GM19324 (cell line): ENCODE measurements at regions not wholly inside any gene's neighbourhood (a gene's known extent, or its start where the extent isn't known, plus 50 kb on each side); places are given as distances from the start of the nearest gene placed in this dataset.

Experiments
- ATAC-seq: cut with Tn5 transposase; IDR thresholded peaks from one replicate; pipeline ENCODE4 v1.9.1; 2021; ENCODE audit warnings: mild to moderate bottlenecking, moderate library complexity; ENCODE audit not compliant: unreplicated experiment, low FRiP score

DNA sequence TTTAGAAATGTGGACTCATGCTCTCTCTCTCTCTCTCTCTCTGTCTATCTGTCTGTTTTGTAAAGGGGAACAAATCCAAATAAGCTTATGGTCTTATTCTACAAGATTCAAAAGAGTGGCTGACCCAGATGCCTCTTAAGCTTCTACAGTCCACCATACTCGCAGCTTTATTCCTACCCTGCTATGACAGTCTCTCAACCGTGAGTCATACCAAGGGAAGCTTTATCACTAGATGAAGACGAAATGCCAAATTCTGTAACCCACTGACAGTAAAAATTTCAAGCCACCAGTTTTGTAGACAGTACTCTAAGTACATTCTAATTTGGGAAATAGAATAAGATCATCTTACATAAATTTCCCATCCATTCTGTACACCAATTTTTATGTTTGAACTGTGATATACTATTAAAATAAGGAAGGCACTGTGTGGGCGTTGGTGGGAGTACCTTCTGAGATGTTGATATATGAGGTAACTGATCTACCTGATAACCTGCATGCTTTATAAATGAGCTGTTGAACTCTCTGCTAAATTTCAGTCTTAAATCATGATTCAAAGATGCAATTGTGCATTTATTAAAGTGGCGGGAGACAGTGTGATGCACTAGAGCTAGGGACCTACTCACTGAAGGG, 153.2 kb downstream of the KLF6 start:
- ATAC-seq, result no peak

- ATAC-seq, result no peak
These were observed 153.7 kb downstream of the KLF6 start for GRCh38 chr10:3631291-3631690.

DNA sequence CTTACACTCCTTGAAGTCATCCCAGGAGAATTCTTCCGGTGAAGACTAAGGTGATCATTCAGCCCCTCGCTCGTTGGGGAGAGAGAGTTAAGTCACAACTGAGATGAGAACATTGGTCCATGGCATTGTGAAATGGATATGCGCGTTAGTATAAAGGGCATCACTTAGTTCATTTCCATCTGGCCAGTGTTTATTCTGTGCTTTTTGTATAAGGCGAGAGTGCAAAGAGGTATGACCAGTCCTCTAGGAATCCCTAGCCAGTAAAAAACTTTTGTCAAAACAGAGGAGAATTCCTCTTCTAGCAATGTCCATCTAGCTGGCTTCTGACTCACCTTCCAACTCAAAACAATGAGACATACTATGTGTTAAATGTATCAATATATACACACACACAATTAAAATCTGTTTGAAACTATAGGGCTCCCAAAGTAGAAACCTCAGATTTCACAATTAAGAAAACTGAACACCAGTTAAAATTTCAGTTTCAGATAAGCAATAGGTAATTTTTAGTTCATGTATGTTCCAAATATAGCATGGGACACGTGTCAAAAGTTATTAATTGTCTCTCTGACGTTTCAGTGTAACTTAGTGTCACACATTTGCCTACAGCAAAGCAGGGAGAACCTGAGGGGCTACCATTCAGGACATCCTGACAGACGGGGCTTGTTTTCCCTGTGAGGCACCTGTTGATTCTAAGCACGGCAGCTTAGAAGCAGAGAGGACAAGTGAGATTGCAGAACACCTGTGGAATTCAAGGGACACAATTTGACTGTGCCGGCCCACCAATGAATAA, 158.9 kb downstream of the KLF6 start:
- peak; percentile 64 for ATAC-seq

DNA sequence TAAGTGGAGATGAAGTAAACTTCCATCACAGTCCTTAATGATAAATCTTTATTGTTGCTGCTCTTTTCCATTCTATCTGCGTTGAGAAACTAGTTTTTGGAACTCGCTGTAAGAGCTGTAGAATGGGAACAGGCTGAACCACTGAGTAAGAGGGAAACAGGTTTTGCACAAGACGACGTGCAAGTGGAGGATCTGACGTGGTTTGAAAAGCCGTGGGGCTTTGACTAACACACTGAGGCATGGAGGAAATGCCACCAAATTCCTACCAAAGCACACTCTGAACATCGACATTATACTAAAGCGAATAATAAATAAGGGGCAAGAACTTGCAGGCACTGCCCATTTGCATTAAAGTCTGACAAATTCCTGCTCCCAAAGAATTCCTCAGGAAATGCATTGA, 160.6 kb downstream of the KLF6 start:
- no peak for ATAC-seq

DNA sequence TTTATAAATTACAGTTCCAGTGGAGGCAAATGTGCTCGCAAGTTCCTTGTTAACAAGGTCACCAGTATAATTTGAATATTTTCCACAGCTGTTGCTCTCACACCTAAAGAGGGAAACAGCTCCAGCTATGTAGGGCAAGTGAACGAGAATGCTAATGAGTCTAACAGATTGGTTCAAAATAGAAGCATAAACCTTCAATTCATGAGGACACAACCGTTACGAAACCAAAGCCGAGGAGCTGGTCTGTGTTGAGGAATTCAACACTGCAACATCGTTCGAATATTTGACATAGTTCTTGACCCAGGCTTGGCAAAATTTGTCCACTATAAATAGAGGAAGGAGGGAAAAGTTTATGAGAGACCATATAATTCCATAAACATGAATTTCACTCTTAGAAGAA, 161.3 kb downstream of the KLF6 start:
- ATAC-seq, result peak; percentile 45

GRCh38 chr10:3622845-3623621, 162.0 kb downstream of the KLF6 start:
- peak; percentile 29 for ATAC-seq

DNA sequence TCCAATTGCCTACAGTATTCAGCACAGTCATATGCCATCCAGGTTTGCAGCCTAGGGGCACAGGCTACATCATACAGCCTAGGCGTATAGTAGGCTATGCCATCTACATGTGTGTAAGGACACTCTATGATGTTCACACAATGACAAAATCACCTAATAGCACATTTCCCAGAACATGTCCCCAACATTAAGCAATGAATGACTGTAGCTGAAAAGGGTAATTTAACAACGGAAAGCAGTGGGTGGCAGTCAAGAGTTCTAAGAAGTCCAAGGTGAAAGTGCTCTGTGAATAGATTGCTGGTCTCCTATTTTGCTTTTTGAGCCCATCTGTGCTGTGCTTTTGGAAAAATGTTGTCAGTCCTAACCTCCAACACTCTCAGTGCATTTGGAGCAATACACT, 162.6 kb downstream of the KLF6 start:
- no peak for ATAC-seq

- ATAC-seq, result no peak
These were observed 164.2 kb downstream of the KLF6 start for GRCh38 chr10:3620818-3621217.

GRCh38 chr10:3619241-3619640, 165.8 kb downstream of the KLF6 start:
- ATAC-seq, result no peak

DNA sequence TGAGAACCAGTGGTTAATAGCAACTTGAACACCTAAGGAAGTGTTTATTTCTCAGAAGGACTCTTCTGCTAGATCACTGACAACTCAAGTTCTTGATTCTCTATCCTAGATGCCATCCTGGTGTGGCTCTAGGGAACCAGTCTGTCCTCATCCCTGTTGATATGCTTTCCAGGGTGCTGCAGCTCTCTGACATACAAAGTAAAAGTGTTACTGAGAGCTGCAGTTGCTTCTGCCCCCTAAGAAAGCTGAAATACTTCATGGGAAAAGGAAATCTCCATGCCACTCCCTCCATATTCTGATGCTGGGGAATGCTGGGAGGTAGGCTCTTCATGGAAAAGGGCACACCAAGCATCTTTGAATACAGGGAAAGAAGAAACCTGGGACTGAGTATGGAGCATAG, 168.1 kb downstream of the KLF6 start:
- no peak for ATAC-seq

DNA sequence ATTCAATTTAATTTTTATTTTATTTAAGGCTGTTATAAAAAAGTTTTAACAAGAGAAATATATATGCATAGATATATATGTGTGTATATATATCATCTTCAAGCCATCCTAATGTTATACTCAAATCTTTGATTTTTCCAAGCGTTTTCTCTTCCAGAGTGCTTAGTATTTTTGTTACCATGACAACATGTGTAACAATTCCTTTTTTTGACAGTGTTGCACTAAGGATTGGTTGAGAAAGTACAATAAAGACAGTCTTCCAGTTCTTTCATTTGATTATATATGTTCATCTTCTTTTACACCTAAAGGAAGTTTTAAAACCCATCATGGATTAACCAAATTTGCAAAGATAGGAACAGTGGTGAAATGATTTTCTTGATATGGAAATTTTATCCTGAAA, 171.7 kb downstream of the KLF6 start:
- ATAC-seq, result no peak

GRCh38 chr10:3612183-3613001, 172.6 kb downstream of the KLF6 start:
- ATAC-seq, result no peak

GRCh38 chr10:3606309-3606708, 178.7 kb downstream of the KLF6 start:
- no peak for ATAC-seq

- no peak for ATAC-seq
These were observed 179.1 kb downstream of the KLF6 start for GRCh38 chr10:3605882-3606281.

DNA sequence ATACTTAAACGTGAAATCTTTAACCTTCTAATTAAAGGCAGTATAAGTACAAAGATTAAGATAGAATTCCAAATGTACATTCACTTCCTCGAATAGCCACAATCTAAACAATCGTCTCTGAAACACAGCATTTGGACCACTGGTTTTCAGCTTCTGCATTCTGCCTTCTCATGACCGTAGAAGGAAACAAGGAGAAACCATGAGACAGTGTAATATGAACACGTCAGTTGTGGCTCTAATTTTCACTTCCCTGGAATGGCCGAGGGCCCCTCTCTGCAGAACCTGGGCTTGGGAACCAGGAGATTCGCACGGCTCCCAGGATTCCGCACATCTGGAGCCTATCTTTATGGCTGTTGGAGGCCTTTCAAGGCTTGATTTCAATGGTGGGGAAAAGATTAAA, 189.3 kb downstream of the KLF6 start:
- ATAC-seq, result no peak

DNA sequence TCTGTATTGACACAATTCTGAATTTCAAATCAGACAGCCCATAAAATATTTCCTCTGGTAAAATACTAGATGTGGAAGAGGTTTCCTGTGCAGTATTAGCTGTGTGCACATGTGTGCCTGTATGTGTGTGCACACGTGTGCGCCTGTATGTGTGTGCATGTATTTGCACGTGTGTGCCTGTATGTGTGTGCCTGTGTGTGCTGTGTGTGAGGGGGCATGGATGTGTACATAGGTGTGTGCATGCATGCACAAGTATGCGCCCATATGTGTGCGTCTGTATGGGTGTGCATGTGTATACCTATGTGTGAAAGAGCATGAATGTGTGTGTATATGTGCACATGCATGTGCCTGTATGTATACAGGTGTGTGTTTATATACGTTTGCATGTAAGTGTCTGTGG, 191.4 kb downstream of the KLF6 start:
- no peak for ATAC-seq

- ATAC-seq, result no peak
These were observed 192.6 kb downstream of the KLF6 start for GRCh38 chr10:3592424-3592823.

GRCh38 chr10:3588816-3589215, 196.2 kb downstream of the KLF6 start:
- ATAC-seq, result no peak

- ATAC-seq, result no peak
These were observed 196.7 kb downstream of the KLF6 start for GRCh38 chr10:3588346-3588745.

- no peak for ATAC-seq
These were observed 199.9 kb downstream of the KLF6 start for GRCh38 chr10:3584926-3585784.
